Mesendoderm (in vitro differentiated cells): ENCODE measurements at regions not wholly inside any gene's neighbourhood (a gene's known extent, or its start where the extent isn't known, plus 50 kb on each side); places are given as distances from the start of the nearest gene placed in this dataset.

Experiments used
- DNase-seq: peaks from one replicate; pipeline ENCODE4 v3.0.0; 2013
- H2AK5ac ChIP-seq: 2 replicates; pipeline ENCODE4 v1.6.1; 2013; ENCODE audit warnings: low read length, inconsistent platforms
- H2BK120ac ChIP-seq: 2 replicates; pipeline ENCODE4 v1.6.1; 2013; ENCODE audit warnings: low read depth, mild to moderate bottlenecking, low read length, moderate library complexity, mixed read lengths
- H2BK15ac ChIP-seq: replicated peaks from 2 replicates; pipeline ENCODE4 v1.6.1; 2013; ENCODE audit warnings: low read depth, mild to moderate bottlenecking, moderate library complexity
- H2BK5ac ChIP-seq: 2 replicates; pipeline ENCODE4 v1.6.1; 2013; ENCODE audit warnings: low read length, inconsistent platforms
- H3K18ac ChIP-seq: 2 replicates; pipeline ENCODE4 v1.6.1; 2013; ENCODE audit warnings: mild to moderate bottlenecking, low read length, mixed read lengths
- H3K23ac ChIP-seq: one replicate; pipeline ENCODE4 v1.6.1; 2013; ENCODE audit warnings: low read length
- H3K27ac ChIP-seq: 2 replicates; pipeline ENCODE4 v1.5.1; 2013; ENCODE audit warnings: low read depth, mild to moderate bottlenecking, inconsistent platforms, low read length, moderate library complexity
- H3K27me3 ChIP-seq: 2 replicates; pipeline ENCODE4 v1.6.1; 2013; ENCODE audit warnings: low read length, control low read depth, mild to moderate bottlenecking, inconsistent platforms; ENCODE audit not compliant: insufficient read depth, poor library complexity
- H3K36me3 ChIP-seq: 2 replicates; pipeline ENCODE4 v1.6.1; 2013; ENCODE audit warnings: low read length, inconsistent platforms; ENCODE audit not compliant: control insufficient read depth, insufficient read depth
- H3K4ac ChIP-seq: one replicate; pipeline ENCODE4 v1.6.1; 2013; ENCODE audit warnings: low read depth, mild to moderate bottlenecking, low read length, moderate library complexity
- H3K4me1 ChIP-seq: 2 replicates; pipeline ENCODE4 v1.6.1; 2013; ENCODE audit warnings: low read depth, low read length, inconsistent platforms; ENCODE audit not compliant: control insufficient read depth
- H3K4me2 ChIP-seq: 2 replicates; pipeline ENCODE4 v1.6.1; 2013; ENCODE audit warnings: low read length
- H3K4me3 ChIP-seq: 2 replicates; pipeline ENCODE4 v1.5.1; 2013; ENCODE audit warnings: mild to moderate bottlenecking, low read length
- H3K56ac ChIP-seq: one replicate; pipeline ENCODE4 v1.6.1; 2013; ENCODE audit warnings: low read length
- H3K79me1 ChIP-seq: 2 replicates; pipeline ENCODE4 v1.6.1; 2013; ENCODE audit warnings: low read length, inconsistent platforms
- H3K79me2 ChIP-seq: 2 replicates; pipeline ENCODE4 v1.6.1; 2013; ENCODE audit warnings: mild to moderate bottlenecking, low read length; ENCODE audit not compliant: control insufficient read depth, insufficient read depth
- H3K9ac ChIP-seq: 2 replicates; pipeline ENCODE4 v1.6.1; 2013; ENCODE audit warnings: low read length, inconsistent platforms
- H4K5ac ChIP-seq: one replicate; pipeline ENCODE4 v1.6.1; 2013; ENCODE audit warnings: low read length
- H4K8ac ChIP-seq: one replicate; pipeline ENCODE4 v1.6.1; 2013; ENCODE audit warnings: low read depth, mild to moderate bottlenecking, control low read depth, low read length, moderate library complexity
- WGBS: extraction: QIAGEN DNeasy Blood & Tissue Kit; methylation state at CpG from one replicate; pipeline ENCODE4 v1.1.7; 2013; ENCODE audit warnings: low lambda C conversion rate, missing lambda C conversion rate; ENCODE audit not compliant: insufficient coverage; ENCODE audit errors: extremely low coverage; 5-methylcytosine and 5-hydroxymethylcytosine counted together

GRCh38 chr17:72222661-72223380, 102.0 kb downstream of the SOX9 start:
- Histone ChIP-seq H3K36me3 (no peaks in the 10 kb centered on the region), H4K5ac (no peak overlapping the region), H2BK5ac (no peak overlapping the region), H3K79me1 (no peaks in the 10 kb centered on the region), H3K27me3 (peaks cover 26% of the 10 kb centered on the region), H3K56ac (no peak overlapping the region), H3K4ac (no peak overlapping the region), H3K79me2 (no peaks in the 10 kb centered on the region), H3K9ac (no peak overlapping the region), H2BK120ac (no peak overlapping the region), H3K4me1 (peaks cover 2% of the 10 kb centered on the region), H3K23ac (no peak overlapping the region), H4K8ac (no peak overlapping the region), H2AK5ac (no peak overlapping the region), H2BK15ac (no peak overlapping the region), H3K18ac (no peak overlapping the region), H3K4me2 (no peak overlapping the region), H3K27ac (no peak overlapping the region), H3K4me3 (no peak overlapping the region)
- no peak for DNase-seq
- no CpG with 5 or more reads among the region's 2 CpGs for WGBS

DNA sequence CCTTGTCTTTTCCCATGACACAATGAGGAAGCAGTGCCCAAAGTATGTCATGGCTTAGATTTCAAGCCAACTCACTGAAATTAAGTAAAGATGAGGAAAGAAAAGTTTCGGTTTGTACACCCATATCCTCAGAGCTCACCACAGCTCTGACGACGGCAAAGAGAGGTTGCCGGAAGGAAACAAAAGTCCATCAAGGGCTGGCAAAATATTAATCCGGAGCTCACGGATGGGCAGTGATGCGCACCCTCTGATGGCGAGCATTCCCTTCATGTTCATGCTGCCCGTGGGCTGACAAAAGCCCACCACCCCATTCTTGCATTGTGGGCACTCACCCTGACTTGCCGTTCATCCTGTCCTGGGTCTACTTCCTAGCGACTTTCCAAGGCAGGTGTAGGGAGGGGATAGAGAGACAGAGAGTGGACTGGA, 103.1 kb downstream of the SOX9 start:
- Histone ChIP-seq H2BK15ac (no peak overlapping the region), H3K56ac (no peak overlapping the region), H3K27me3 (peaks cover 19% of the 10 kb centered on the region), H3K79me1 (no peaks in the 10 kb centered on the region), H3K18ac (no peak overlapping the region), H2BK120ac (no peak overlapping the region), H3K4ac (no peak overlapping the region), H4K5ac (no peak overlapping the region), H3K4me1 (peaks cover 2% of the 10 kb centered on the region), H3K79me2 (no peaks in the 10 kb centered on the region), H3K4me2 (no peak overlapping the region), H2BK5ac (no peak overlapping the region), H3K36me3 (no peaks in the 10 kb centered on the region), H3K9ac (no peak overlapping the region), H3K23ac (no peak overlapping the region), H3K4me3 (no peak overlapping the region), H2AK5ac (no peak overlapping the region), H3K27ac (no peak overlapping the region), H4K8ac (no peak overlapping the region)
- no peak for DNase-seq
- WGBS = no CpG with 5 or more reads among the region's 11 CpGs

GRCh38 chr17:72226322-72226721, 105.5 kb downstream of the SOX9 start:
- H4K8ac ChIP-seq = no peak overlapping the region
- no peak overlapping the region for H3K23ac ChIP-seq
- no peak overlapping the region for H3K27ac ChIP-seq
- H3K79me2 ChIP-seq = no peaks in the 10 kb centered on the region
- no peak overlapping the region for H2AK5ac ChIP-seq
- H3K4ac ChIP-seq = no peak overlapping the region
- H3K56ac ChIP-seq = no peak overlapping the region
- no peak overlapping the region for H2BK120ac ChIP-seq
- H3K36me3 ChIP-seq = no peaks in the 10 kb centered on the region
- no peak overlapping the region for H3K9ac ChIP-seq
- peaks cover 2% of the 10 kb centered on the region for H3K4me1 ChIP-seq
- no peak overlapping the region for H3K18ac ChIP-seq
- no peak overlapping the region for H3K4me3 ChIP-seq
- H4K5ac ChIP-seq = no peak overlapping the region
- H3K4me2 ChIP-seq = no peak overlapping the region
- no peak for DNase-seq
- peaks cover 4% of the 10 kb centered on the region for H3K27me3 ChIP-seq
- H2BK15ac ChIP-seq = no peak overlapping the region
- H2BK5ac ChIP-seq = no peak overlapping the region
- H3K79me1 ChIP-seq = no peaks in the 10 kb centered on the region
- no CpG with 5 or more reads among the region's 3 CpGs for WGBS

DNA sequence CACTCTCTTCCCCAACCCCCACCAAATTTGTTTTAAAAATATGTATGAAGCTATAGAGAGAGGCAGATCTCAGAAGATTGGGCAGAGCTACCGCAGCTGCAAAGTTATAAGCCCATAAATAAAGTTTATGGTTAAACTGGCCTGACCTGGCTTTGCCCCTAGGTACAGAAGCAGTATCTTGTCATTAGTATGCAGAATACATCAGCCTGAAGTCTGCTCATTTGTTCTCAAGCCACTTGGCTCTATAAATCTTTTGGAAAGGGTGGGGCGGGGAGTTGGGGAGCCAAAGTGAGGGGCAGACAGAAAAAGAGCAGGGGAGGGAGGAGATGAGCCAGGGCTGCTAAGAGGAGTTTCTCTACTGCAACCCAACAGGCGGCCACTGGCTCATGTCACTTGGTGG, 113.2 kb downstream of the SOX9 start:
- Histone ChIP-seq H3K4me1 (no peaks in the 10 kb centered on the region), H3K27ac (no peak overlapping the region), H3K23ac (no peak overlapping the region), H4K8ac (no peak overlapping the region), H3K4me2 (no peak overlapping the region), H2BK5ac (no peak overlapping the region), H2BK120ac (no peak overlapping the region), H3K79me1 (no peaks in the 10 kb centered on the region), H3K9ac (no peak overlapping the region), H2BK15ac (no peak overlapping the region), H3K18ac (no peak overlapping the region), H2AK5ac (no peak overlapping the region), H4K5ac (no peak overlapping the region), H3K27me3 (no peaks in the 10 kb centered on the region), H3K36me3 (no peaks in the 10 kb centered on the region), H3K79me2 (no peaks in the 10 kb centered on the region), H3K4ac (no peak overlapping the region), H3K4me3 (no peak overlapping the region), H3K56ac (no peak overlapping the region)
- DNase-seq = no peak
- WGBS = no CpG with 5 or more reads among the region's 3 CpGs

- Histone ChIP-seq H3K4me1 (no peaks in the 10 kb centered on the region), H3K36me3 (no peaks in the 10 kb centered on the region), H3K79me2 (no peaks in the 10 kb centered on the region), H2BK120ac (no peak overlapping the region), H3K27me3 (no peaks in the 10 kb centered on the region), H4K8ac (no peak overlapping the region), H3K79me1 (no peaks in the 10 kb centered on the region), H4K5ac (no peak overlapping the region), H3K4me2 (no peak overlapping the region), H3K18ac (no peak overlapping the region), H2AK5ac (no peak overlapping the region), H3K56ac (no peak overlapping the region), H3K4ac (no peak overlapping the region), H2BK5ac (no peak overlapping the region), H3K27ac (no peak overlapping the region), H2BK15ac (no peak overlapping the region), H3K9ac (no peak overlapping the region), H3K4me3 (no peak overlapping the region), H3K23ac (no peak overlapping the region)
- no CpG with 5 or more reads among the region's 5 CpGs for WGBS
- no peak for DNase-seq
These were observed 114.2 kb downstream of the SOX9 start for GRCh38 chr17:72234985-72235384.
